CMK (cell line): ENCODE measurements at regions not wholly inside any gene's neighbourhood (a gene's known extent, or its start where the extent isn't known, plus 50 kb on each side); places are given as distances from the start of the nearest gene placed in this dataset.

Source experiments
- DNase-seq: peaks from one replicate; pipeline ENCODE4 v3.0.0-alpha.2; 2010; ENCODE audit warnings: low read depth

DNA sequence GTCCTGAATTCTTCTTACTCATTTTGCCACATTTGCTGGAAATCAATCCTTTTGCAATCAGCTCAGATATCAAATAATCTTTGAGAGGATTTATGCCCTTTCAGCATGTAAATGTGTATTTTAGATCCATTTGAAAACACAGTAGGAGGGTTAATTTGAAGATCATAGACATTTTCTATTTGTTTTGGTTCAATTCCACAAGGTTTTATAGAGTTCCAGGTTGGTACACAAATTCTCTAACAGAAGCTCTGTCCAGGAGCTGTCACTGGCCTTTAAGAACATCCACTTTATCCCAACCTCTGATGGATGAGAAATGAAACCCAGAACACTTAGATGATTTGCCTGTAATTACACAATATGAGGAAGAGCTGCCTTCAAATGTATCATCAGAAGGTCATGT, 157.3 kb upstream of the CHAC2 start:
- no peak for DNase-seq

DNA sequence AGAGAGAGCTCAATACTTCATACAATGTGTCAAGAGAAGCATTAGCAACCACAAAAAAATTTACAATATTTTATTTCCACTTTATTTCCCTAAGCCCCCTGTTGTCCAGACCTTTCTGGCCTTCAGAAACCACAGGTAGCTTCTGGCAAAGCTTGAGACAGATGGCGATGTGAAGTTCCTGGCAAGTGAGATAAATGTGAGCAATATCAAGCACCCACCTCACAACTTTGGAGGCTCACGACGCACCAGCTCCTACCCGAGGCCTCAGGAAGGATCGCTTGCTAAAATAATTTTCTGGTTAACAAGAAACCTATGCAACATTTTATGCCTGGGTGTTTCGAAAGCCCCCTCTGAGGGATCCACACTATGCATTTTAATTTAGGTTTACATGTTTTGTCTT, 158.1 kb upstream of the CHAC2 start:
- DNase-seq = no peak

DNA sequence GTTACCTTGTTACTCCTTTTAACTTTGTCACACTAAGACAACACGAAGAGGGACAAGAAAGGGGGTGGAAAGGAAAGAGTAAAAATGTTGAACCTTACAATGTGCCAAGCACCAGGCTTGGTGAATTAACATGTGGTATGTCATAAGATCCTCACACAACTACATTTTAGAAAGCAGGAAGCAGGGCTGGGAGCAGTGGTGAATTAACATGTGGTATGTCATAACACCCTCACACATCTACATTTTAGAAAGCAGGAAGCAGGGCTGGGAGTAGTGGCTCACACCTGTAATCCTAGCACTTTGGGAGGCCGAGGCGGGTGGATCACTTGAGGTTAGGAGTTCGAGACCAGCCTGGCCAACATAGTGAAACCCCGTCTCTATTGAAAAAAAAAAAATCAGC, 159.3 kb upstream of the CHAC2 start:
- DNase-seq = no peak

DNA sequence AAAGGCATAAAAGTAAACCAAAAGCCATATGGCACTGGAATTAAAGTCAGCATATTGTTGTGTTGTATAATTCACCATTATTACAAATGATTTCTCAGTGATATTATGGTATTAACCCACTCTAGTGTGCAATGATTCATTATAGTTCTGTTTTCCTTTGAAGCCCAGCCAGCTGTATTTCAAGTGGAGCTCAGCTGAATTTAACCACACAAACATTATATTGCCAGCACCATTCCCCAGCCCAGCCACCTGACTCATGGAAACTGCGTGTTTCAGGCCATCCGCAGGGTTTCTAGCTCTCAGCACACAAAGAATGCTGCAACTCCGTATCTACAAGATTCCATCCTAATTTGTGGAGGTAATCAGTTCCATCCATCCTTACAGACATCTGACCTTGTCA, 166.8 kb upstream of the CHAC2 start:
- DNase-seq = no peak

DNA sequence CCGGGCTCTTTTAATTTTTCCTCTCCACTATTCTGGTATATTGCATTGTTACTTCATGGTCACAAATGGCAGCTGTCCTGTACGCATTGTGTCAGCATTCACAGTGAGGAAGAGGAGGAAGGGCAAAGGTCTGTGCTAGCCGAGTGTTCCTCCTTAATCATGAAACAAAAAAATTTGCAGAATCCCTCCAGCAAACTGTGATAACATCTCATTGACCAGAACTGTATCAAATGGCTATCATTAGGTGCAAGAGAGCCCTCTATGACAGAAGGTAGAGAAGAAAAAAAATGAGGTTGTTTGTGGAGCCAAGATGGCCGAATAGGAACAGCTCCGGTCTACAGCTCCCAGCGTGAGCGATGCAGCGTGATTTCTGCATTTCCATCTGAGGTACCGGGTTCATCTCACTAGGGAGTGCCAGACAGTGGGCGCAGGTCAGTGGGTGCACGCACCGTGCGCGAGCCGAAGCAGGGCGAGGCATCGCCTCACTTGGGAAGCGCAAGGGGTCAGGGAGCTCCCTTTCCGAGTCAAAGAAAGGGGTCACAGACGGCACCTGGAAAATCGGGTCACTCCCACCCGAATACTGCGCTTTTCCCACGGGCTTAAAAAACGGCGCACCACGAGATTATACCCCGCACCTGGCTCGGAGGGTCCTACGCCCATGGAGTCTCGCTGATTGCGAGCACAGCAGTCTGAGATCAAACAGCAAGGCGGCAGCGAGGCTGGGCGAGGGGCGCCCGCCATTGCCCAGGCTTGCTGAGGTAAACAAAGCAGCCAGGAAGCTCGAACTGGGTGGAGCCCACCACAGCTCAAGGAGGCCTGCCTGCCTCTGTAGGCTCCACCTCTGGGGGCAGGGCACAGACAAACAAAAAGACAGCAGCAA, 180.6 kb upstream of the CHAC2 start:
- DNase-seq = peak; percentile 7

DNA sequence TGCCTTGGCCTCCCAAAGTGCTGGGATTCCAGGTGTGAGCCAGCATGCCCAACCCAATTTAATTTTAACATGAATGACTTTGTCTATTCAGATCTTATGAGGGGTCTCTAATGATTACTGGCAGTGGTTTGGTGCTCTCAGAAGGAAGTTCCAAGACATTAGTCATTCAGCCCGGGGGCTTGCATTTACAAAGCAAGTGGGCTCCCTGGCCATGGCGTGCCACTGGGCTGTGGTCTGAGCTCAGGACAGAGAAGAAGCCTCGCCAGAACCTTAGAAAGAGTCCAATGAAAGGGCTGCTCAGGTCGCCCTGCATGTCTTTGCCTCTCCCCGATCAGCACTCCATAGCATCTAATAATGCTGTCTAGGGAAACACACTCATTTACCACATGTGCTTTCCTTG, 182.6 kb upstream of the CHAC2 start:
- DNase-seq = no peak

DNA sequence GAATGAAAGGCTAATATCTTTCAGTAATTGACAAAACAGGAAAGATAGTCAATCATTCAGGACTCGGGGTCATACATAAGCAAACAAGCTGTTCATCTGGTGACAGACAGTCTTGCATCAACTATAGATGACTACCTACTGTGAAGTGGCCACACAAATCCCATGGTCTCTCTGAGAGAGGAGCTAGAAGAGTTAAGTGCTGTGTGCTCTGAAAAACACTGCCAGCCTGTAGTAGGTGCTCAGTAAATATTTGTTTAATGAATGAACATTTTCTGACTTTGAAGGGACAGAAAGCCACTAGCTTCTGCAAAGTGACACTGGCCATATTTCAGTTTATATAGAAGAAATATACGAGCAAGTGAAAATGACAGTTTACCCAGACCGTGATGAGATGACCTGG, 184.0 kb upstream of the CHAC2 start:
- no peak for DNase-seq

DNA sequence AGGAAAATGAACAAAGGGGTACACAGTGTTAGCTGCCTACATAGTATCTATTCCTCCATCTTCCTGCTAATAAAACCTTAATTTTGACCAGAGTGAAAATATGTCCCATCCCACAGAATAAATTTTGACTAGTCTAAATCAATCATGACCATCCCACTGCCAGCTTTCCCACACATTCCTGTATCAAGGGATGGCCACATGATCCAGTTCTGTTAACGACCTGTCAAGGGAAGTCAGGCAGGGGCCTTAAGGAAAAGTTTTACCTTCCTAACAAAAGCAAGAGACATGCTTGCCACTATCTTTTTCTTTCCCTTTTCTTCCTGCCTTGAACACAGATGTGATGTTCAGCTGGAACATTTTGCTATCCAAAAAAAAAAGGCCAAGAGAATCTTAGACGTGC, 185.0 kb upstream of the CHAC2 start:
- no peak for DNase-seq

DNA sequence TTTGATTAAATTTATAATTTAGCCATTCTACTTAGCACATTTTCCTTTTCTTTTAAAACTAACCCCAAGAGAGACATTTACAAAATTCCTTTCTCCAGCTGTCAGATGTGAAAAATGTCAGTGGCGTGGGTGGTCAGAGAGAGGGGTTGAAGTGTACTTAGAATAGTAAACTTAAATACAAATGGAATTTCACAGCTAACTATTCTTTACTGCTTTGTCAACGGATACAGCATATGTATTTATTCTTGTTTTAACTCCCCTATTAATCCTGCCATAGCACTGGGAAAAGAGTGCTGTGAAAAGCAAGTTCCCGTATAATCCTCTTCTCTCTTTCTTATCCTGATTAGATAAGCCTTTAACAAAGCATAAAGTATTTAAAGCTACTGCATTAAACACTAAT, 191.4 kb upstream of the CHAC2 start:
- no peak for DNase-seq

DNA sequence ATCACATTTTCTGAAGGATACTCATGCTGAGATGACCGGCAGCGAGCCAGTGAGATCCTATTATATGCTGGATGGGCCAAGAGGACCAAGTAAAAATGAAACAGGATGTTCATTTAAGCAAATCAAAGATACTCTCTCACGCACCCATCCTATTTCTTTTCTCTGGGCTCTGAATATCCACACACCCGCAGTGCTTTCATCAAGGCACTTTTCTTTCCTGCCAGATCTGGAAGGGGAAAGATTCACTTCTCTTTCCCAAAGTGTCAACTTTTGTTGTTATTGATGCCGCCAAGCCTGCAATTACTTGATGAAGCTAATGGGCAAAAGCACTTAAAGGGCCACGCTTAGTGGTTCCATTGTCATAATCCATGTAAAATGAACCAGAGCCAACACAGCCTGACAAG, 191.9 kb upstream of the CHAC2 start:
- DNase-seq = no peak

DNA sequence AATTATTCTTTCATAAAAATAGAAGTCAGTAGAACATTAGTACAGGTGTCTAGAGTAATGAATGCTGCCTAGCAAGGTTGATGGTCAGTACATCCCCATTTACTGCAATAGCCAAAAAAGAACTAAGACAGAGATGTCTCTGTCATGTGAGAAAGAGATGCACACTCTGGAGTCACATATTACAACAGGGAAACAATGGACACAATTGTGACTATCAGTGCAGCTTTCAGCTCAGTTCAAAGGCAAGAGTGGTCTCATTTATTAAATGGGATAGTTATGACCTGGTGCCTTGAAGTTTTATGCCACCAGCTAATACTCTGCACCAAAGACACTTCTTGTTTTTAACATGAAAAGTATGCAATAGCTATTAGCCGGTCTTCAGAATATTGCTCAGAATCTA, 194.9 kb upstream of the CHAC2 start:
- DNase-seq = no peak

DNA sequence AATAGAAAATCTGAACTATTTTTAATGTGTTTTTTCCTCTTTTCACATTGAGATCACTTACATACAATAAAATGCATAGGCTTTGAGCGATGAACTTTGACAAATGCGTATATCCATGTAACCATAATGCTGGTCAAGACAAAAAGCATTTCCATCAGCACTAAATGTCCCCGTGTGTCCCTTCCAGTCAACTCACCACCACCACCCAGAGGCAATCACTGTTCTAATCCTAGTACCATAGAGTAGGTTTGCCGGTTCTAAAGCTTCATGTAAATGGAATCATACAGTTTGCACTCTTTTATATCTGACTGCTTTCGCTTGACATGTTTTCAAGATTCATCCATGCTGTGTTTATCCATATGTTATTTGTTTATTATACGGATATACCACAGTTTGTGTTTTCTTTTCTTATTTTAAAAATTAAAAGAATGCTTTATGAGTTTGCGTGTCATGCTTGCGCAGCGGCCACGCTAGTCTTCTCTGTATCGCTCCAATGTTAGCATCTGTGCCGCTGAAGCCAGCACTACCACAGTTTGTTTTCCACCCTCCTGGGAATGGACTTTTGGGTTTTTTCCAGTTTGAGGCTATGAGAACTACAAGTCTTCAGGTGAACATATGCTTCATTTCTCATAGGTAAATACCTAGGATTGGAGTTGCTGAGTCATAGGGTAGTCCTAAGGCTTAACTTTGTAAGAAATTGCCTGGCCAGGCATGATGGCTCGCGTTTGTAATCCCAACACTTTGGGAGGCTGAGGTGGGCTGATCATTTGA, 197.5 kb upstream of the CHAC2 start:
- DNase-seq = no peak

DNA sequence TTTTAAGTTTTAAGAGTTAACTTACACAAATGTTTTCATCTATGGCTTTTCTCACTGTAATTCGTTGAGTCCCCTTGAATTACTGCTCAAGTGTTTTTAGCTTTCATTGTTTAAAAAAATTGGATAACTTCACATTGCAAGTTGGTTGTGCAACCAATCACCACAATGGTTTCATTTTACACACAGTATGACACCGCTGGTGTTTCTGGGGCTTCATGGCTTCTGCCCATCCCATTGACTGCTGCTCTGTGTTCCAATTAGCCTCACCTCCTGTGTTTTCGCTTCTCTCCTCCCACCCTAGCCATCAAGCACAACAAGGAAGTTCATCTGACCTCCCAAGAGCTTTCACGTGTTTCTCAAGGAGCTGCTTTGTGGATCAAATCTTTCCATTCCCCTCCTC, 199.1 kb upstream of the CHAC2 start:
- no peak for DNase-seq

DNA sequence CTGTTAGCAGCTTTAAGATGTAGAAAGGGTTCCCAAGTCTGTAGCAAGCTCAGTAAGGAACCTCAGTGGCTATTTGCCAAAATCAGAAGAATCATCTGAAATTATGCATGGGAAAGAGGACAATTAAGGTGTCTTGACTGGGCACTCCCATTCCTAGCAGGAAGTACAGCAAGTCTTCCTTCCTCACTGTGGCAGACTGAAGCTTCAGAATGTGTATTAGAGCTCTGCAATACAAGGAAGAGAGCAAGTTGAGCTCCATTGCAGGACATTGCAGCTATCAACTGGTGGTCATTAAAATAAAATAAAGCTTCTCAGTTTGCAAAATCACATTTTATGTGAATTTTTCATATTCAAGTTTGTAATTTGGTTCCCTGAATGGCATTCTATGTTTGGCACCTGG, 200.5 kb upstream of the CHAC2 start:
- no peak for DNase-seq

DNA sequence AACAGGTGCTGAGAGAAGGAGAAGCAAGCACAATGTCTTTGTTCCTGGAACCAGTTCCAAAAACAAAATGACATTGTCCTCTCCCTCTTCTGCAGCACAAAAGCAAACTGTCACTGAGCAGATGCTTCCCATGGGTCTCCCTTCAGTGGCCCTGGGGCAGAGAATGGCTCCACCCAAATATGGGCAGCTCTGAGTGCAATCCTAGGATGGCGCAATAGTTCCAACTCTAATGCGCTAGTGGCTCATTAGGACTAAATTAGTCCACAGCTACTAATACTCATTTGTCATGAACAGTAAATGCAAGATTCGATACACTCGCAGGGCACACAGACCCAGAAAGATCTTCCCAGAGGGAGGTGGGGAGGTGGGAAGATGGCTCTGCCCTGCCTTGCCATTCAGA, 205.2 kb upstream of the CHAC2 start:
- DNase-seq = no peak

DNA sequence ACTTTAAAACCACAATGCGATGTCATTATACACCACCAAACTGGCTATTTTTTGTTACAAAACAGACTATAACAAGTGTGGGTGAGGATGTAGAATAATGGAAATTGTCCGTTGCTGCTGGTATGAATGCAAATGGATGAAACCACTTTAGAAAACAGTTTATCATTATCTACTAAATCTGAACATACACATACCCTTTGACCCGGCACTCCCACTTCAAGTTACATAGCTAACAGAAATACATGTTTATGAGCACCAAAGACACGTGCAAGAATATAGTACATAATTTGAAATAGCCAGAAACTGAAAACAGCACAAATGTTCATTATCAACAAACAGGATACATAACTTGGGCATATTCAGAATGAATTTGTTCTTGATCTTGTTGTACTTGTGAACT, 206.4 kb upstream of the CHAC2 start:
- no peak for DNase-seq

DNA sequence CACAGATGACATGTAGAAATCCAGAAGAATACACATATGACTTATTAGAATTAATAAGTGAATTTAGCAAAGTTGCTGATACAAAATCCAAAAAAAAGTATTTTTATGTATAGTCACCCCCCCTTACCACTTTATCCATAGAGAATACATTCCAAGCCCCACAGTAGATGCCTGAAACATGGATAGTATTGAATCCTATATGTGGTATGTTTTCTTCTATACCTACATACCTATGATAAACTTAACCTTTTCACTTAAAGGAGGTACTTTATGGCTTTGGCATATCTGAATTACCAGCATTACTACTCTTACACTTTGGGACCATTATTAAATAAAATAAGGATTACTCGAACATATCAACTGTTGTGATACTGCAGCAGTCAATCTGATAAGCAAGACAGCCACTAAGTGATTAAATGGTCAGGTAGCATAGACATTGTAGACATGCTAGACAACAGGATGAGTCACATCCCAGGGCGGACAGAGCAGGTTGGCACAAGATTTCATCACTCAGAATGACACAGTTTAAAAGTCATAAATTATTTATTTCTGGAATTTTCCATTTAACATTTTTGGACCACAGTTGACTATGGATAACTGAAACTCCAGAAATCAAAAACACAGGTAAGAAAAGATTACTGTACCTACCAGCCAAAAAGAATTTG, 208.2 kb upstream of the CHAC2 start:
- DNase-seq = no peak

DNA sequence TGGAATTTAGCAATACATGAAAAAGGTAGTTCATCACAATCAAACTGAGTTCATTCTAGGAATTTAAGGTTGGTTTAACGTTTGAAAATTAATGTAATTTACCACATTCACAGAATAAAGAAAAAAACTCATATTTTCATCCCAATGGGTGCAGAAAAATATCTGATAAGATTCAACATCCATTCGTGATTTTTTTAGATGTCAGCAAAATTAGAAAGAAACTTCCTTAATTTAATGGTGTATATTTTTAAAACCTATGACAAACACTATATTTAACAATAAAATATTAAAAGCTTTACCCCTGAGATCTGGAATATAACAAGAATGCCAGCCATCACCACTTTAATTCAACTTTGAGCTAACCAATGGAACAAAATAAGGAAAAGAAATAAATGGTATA, 208.7 kb upstream of the CHAC2 start:
- DNase-seq = no peak

DNA sequence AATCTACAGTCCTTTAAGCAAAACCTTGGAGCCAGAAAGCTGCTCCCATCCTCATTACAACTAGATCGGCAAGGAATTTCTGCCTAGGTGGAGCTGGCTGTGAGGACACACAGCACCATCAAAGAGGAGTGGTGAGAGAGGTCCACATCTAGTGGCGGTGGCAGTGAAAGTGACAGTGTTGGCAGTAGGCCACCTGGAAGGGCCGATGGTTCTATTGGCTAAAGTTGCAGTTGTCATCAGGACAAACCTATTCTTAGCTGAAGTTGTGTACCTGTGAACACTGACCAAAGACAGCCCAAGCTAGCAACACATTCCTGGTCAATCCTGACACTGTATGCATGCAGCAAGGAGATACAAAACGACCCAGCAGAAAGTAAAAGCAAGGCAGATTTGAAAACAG, 218.1 kb upstream of the CHAC2 start:
- DNase-seq = no peak

DNA sequence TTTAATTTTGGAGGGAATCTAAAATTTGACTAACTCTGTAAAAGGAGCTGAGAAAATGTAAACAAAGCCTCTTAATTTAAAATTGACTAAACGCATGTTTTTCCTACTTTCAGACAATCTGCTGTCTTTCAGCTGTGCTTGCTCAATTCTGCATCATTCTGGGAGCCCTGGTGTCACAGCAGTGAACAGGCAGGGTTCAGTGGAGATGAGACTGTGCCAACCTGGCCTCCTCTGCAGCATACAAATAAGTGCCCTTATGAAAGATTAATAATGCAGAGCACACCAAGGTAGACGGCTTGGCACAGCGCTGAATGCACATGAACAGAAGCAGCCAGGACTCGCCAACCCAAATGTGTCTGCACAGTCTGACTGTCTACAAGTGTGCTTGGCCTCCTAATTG, 222.0 kb upstream of the CHAC2 start:
- no peak for DNase-seq

DNA sequence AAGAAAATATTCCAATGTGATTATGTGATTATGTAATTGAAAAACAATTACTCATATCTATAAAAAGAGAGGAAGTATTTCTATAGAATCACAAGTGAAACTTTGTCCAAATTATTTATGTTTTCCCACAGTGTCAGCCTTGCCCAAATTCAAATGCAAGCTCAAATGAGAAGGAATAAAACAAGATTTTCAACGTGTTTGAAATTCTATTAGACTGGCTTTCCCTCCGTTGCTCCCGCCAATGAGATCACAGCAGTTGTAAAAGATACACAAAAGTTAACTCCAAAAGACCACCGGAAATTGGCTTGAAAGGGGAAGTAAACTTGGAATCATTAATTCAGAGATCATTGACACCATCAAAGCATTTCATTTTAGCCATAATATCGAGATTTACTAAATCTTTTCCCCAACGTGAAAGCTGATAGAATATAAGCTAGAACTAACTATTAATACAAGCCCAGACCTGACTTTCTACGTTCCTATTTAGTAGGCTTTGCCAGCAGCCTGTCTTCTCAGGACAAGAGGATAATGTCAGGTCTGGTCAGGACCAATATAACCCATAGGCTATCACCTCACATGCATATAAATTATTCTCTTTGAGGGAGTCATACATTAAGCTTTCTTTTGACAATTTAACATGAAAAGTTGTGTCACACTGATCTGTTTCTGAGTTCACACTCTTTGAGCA, 222.6 kb upstream of the CHAC2 start:
- DNase-seq = no peak

DNA sequence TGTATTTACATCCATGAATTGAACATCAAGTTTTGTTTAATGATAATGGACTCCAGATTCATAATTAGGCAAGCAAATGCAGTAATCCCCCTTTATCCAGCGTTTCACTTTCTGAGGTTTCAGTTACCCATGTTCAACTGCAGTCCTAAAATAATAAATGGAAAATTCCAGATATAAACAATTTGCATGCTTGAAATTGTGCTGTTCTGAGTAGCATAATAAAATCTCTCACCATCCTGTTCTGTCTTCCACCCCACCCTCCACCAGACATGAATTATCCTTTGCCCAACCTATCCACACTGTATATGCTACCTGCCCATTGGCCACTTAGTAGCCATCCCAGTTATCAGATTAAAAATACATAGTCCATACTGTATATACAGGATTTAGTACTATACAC, 224.5 kb upstream of the CHAC2 start:
- DNase-seq = no peak
